Neural cell (in vitro differentiated cells): ENCODE measurements at regions not wholly inside any gene's neighbourhood (a gene's known extent, or its start where the extent isn't known, plus 50 kb on each side); places are given as distances from the start of the nearest gene placed in this dataset.

Source experiments
- H2AFZ ChIP-seq: fragments of 200-600, 300-800 bp; sonication (generic), shearing (Covaris generic); 2 replicates; pipeline ENCODE4 v1.6.0; 2014; ENCODE audit warnings: low read depth, mild to moderate bottlenecking, antibody characterized with exemption, low read length, moderate library complexity
- H3F3A ChIP-seq: fragments of 200-600 bp; shearing (Covaris generic); 2 replicates; pipeline ENCODE4 v1.6.1; 2016; ENCODE audit warnings: mild to moderate bottlenecking, moderate library complexity, mixed read lengths, antibody characterized with exemption, low read length; ENCODE audit not compliant: insufficient read depth, poor library complexity, severe bottlenecking
- H3K27ac ChIP-seq: fragments of 200-600, 300-800 bp; sonication (generic), shearing (Covaris generic); 2 replicates; pipeline ENCODE4 v1.5.1; 2014; ENCODE audit warnings: mild to moderate bottlenecking, low read length, moderate library complexity
- H3K27me3 ChIP-seq: fragments of 300-800, 200-600 bp; sonication (generic), shearing (Covaris generic); 2 replicates; pipeline ENCODE4 v1.6.0; 2014; ENCODE audit warnings: mild to moderate bottlenecking, low read depth, low read length, moderate library complexity; ENCODE audit not compliant: insufficient read depth
- H3K36me3 ChIP-seq: fragments of 300-800, 200-600 bp; sonication (generic), shearing (Covaris generic); 2 replicates; pipeline ENCODE4 v1.5.1; 2014; ENCODE audit warnings: mild to moderate bottlenecking, antibody characterized with exemption, low read length, moderate library complexity; ENCODE audit not compliant: insufficient read depth
- H3K4me2 ChIP-seq: fragments of 300-800, 200-600 bp; sonication (generic), shearing (Covaris generic); 2 replicates; pipeline ENCODE4 v1.6.0; 2014; ENCODE audit warnings: mild to moderate bottlenecking, low read length
- H3K4me3 ChIP-seq: fragments of 300-800, 200-600 bp; sonication (generic), shearing (Covaris generic); 2 replicates; pipeline ENCODE4 v1.5.1; 2014; ENCODE audit warnings: mild to moderate bottlenecking, low read length, moderate library complexity
- H3K79me2 ChIP-seq: fragments of 200-600 bp; shearing (Covaris generic); replicated peaks from 2 replicates; pipeline ENCODE4 v1.6.0; 2014; ENCODE audit warnings: mild to moderate bottlenecking, low read length, moderate library complexity; ENCODE audit not compliant: insufficient read depth
- H3K9ac ChIP-seq: fragments of 300-800, 200-600 bp; sonication (generic), shearing (Covaris generic); 2 replicates; pipeline ENCODE4 v1.6.1; 2016; ENCODE audit warnings: mild to moderate bottlenecking, low read length, mixed read lengths
- H3K9me2 ChIP-seq: fragments of 200-600 bp; shearing (Covaris generic); 2 replicates; pipeline ENCODE4 v1.6.1; 2016; ENCODE audit warnings: mild to moderate bottlenecking, low read length, mixed read lengths; ENCODE audit not compliant: insufficient read depth
- H3K9me3 ChIP-seq: fragments of 200-600, 300-800 bp; sonication (generic), shearing (Covaris generic); 2 replicates; pipeline ENCODE4 v1.6.1; 2016; ENCODE audit warnings: mild to moderate bottlenecking, mixed run types, low read length, moderate library complexity, mixed read lengths
- H4K20me1 ChIP-seq: fragments of 200-600 bp; shearing (Covaris generic); 2 replicates; pipeline ENCODE4 v1.6.1; 2016; ENCODE audit warnings: mild to moderate bottlenecking, mixed run types; ENCODE audit not compliant: insufficient read depth
- CTCF ChIP-seq: fragments of 450-650 bp; IDR thresholded peaks from 2 replicates; pipeline ENCODE4 v1.5.1; 2014; ENCODE audit warnings: antibody characterized with exemption, mild to moderate bottlenecking, moderate library complexity; ENCODE audit not compliant: poor library complexity, severe bottlenecking
- EP300 ChIP-seq: fragments of 450-650 bp; conservative IDR thresholded peaks from 2 replicates; pipeline ENCODE4 v1.6.1; 2014; ENCODE audit warnings: antibody characterized with exemption, mild to moderate bottlenecking, moderate library complexity; ENCODE audit not compliant: poor library complexity, severe bottlenecking
- EZH2 ChIP-seq: fragments of 200-600, 300-800 bp; shearing (Covaris generic), sonication (generic); IDR thresholded peaks from 2 replicates; pipeline ENCODE4 v1.6.1; 2014; ENCODE audit warnings: antibody characterized with exemption, low read length, borderline replicate concordance, mild to moderate bottlenecking; ENCODE audit not compliant: insufficient read depth, poor library complexity, severe bottlenecking
- MXI1 ChIP-seq: fragments of 450-650 bp; conservative IDR thresholded peaks from 2 replicates; pipeline ENCODE4 v1.6.1; 2014; ENCODE audit warnings: antibody characterized with exemption, mild to moderate bottlenecking; ENCODE audit not compliant: poor library complexity, severe bottlenecking
- POLR2AphosphoS5 ChIP-seq: IDR thresholded peaks from 2 replicates; pipeline ENCODE4 v1.6.1; 2012
- RAD21 ChIP-seq: fragments of 450-650 bp; conservative IDR thresholded peaks from 2 replicates; pipeline ENCODE4 v1.6.1; 2014; ENCODE audit warnings: antibody characterized with exemption, mild to moderate bottlenecking, moderate library complexity
- REST ChIP-seq: IDR thresholded peaks from 2 replicates; pipeline ENCODE4 v1.6.1; 2012; ENCODE audit warnings: borderline replicate concordance
- SMC3 ChIP-seq: fragments of 450-650 bp; conservative IDR thresholded peaks from 2 replicates; pipeline ENCODE4 v1.6.1; 2014; ENCODE audit warnings: antibody characterized with exemption, mild to moderate bottlenecking, moderate library complexity; ENCODE audit not compliant: poor library complexity
- TAF1 ChIP-seq: IDR thresholded peaks from 2 replicates; pipeline ENCODE4 v1.6.1; 2012; ENCODE audit warnings: low read depth

GRCh38 chr16:85971902-85972638 is 73.1 kb downstream of the IRF8 start:
- Histone ChIP-seq H3K36me3 (no peaks in the 10 kb centered on the region), H3K9me3 (no peaks in the 10 kb centered on the region), H2AFZ (no peak overlapping the region), H4K20me1 (no peaks in the 10 kb centered on the region), H3K27me3 (no peaks in the 10 kb centered on the region), H3K9me2 (no peaks in the 10 kb centered on the region), H3K79me2 (no peaks in the 10 kb centered on the region), H3K9ac (no peak overlapping the region), H3K4me2 (no peak overlapping the region), H3F3A (no peaks in the 10 kb centered on the region), H3K27ac (no peak overlapping the region), H3K4me3 (no peak overlapping the region)
- no peak for TF ChIP-seq MXI1
- no peak for TF ChIP-seq SMC3
- TF ChIP-seq EP300: no peak
- no peak for TF ChIP-seq CTCF
- no peak for TF ChIP-seq RAD21
- no peak for TF ChIP-seq REST
- TF ChIP-seq EZH2: no peak
- no peak for TF ChIP-seq POLR2AphosphoS5
- no peak for TF ChIP-seq TAF1

- no peak overlapping the region for H3K27ac ChIP-seq
- H2AFZ ChIP-seq: no peak overlapping the region
- no peaks in the 10 kb centered on the region for H3K36me3 ChIP-seq
- no peaks in the 10 kb centered on the region for H3F3A ChIP-seq
- H4K20me1 ChIP-seq: no peaks in the 10 kb centered on the region
- TF ChIP-seq EZH2 (no peak), TAF1 (no peak), MXI1 (no peak), SMC3 (no peak), CTCF (no peak), REST (no peak), RAD21 (no peak), POLR2AphosphoS5 (no peak), EP300 (no peak)
- no peak overlapping the region for H3K4me3 ChIP-seq
- H3K27me3 ChIP-seq: no peaks in the 10 kb centered on the region
- H3K4me2 ChIP-seq: no peak overlapping the region
- H3K9me2 ChIP-seq: no peaks in the 10 kb centered on the region
- H3K9ac ChIP-seq: no peak overlapping the region
- H3K79me2 ChIP-seq: no peaks in the 10 kb centered on the region
- H3K9me3 ChIP-seq: no peaks in the 10 kb centered on the region
These were observed 75.7 kb downstream of the IRF8 start for GRCh38 chr16:85974428-85975375.
